ENCODE measurements at regions not wholly inside any gene's neighbourhood (a gene's known extent, or its start where the extent isn't known, plus 50 kb on each side); places are given as distances from the start of the nearest gene placed in this dataset.

- no peak overlapping the region for H3K4me3 Mint-ChIP-seq
- no peaks in the 10 kb centered on the region for H3K4me1 Mint-ChIP-seq
- DNase-seq = no peak
- CTCF ChIA-PET = no interaction called here
- no peaks in the 10 kb centered on the region for H3K27me3 Mint-ChIP-seq
- intact Hi-C loops (cut with micrococcal nuclease) = no loop called here
- no peaks in the 10 kb centered on the region for H3K36me3 Mint-ChIP-seq (ENCODE audit: low read depth)
- no peak for ATAC-seq (ENCODE audit: low read depth)
- H3K9me3 Mint-ChIP-seq = no peaks in the 10 kb centered on the region
- no peak for TF ChIP-seq CTCF (IDR thresholded peaks at IDR 0.05)
- POLR2A ChIA-PET = no interaction called here
- H3K27ac Mint-ChIP-seq = no peak overlapping the region
These were observed 92.5 kb upstream of the NXT1 start for GRCh38 chr20:23257848-23258746.

GRCh38 chr20:23257106-23257761 lies 93.4 kb upstream of the NXT1 start:
- DNase-seq (no peak), ATAC-seq (ENCODE audit: low read depth) (no peak)
- Mint-ChIP-seq H3K9me3 (no peaks in the 10 kb centered on the region), H3K27ac (no peak overlapping the region), H3K4me1 (no peaks in the 10 kb centered on the region), H3K27me3 (no peaks in the 10 kb centered on the region), H3K4me3 (no peak overlapping the region), H3K36me3 (ENCODE audit: low read depth) (no peaks in the 10 kb centered on the region)
- POLR2A ChIA-PET = no interaction called here
- TF ChIP-seq CTCF (IDR thresholded peaks at IDR 0.05) = no peak
- CTCF ChIA-PET = no interaction called here
- intact Hi-C loops (cut with micrococcal nuclease) = no loop called here

- peaks cover 3% of the 10 kb centered on the region for H3K27me3 Mint-ChIP-seq
- no peak for ATAC-seq (ENCODE audit: low read depth)
- no peaks in the 10 kb centered on the region for H3K36me3 Mint-ChIP-seq (ENCODE audit: low read depth)
- TF ChIP-seq CTCF (IDR thresholded peaks at IDR 0.05) = no peak
- H3K4me3 Mint-ChIP-seq = no peak overlapping the region
- ChIA-PET POLR2A (no interaction called here), CTCF (no interaction called here)
- no peaks in the 10 kb centered on the region for H3K9me3 Mint-ChIP-seq
- no peak for DNase-seq
- no peaks in the 10 kb centered on the region for H3K4me1 Mint-ChIP-seq
- intact Hi-C loops (cut with micrococcal nuclease) = no loop called here
- H3K27ac Mint-ChIP-seq = no peak overlapping the region
These were observed 94.7 kb upstream of the NXT1 start for GRCh38 chr20:23255716-23256385.

GRCh38 chr20:23255106-23255505 lies 95.5 kb upstream of the NXT1 start:
- DNase-seq (no peak), ATAC-seq (ENCODE audit: low read depth) (no peak)
- intact Hi-C loops (cut with micrococcal nuclease) = no loop called here
- H3K27me3 Mint-ChIP-seq = peaks cover 3% of the 10 kb centered on the region
- H3K4me3 Mint-ChIP-seq = no peak overlapping the region
- H3K4me1 Mint-ChIP-seq = no peaks in the 10 kb centered on the region
- H3K9me3 Mint-ChIP-seq = no peaks in the 10 kb centered on the region
- POLR2A ChIA-PET = no interaction called here
- no peak overlapping the region for H3K27ac Mint-ChIP-seq
- H3K36me3 Mint-ChIP-seq (ENCODE audit: low read depth) = no peaks in the 10 kb centered on the region
- TF ChIP-seq CTCF (IDR thresholded peaks at IDR 0.05) = no peak
- CTCF ChIA-PET = no interaction called here

- Mint-ChIP-seq H3K4me1 (no peaks in the 10 kb centered on the region), H3K27ac (no peak overlapping the region), H3K4me3 (no peak overlapping the region), H3K36me3 (ENCODE audit: low read depth) (no peaks in the 10 kb centered on the region), H3K9me3 (no peaks in the 10 kb centered on the region), H3K27me3 (peaks cover 3% of the 10 kb centered on the region)
- no peak for TF ChIP-seq CTCF (IDR thresholded peaks at IDR 0.05)
- CTCF ChIA-PET = no interaction called here
- intact Hi-C loops (cut with micrococcal nuclease) = no loop called here
- DNase-seq (no peak), ATAC-seq (ENCODE audit: low read depth) (no peak)
- POLR2A ChIA-PET = no interaction called here
These were observed 96.1 kb upstream of the NXT1 start for GRCh38 chr20:23254505-23254904.
